ENCODE measurements at regions not wholly inside any gene's neighbourhood (a gene's known extent, or its start where the extent isn't known, plus 50 kb on each side); places are given as distances from the start of the nearest gene placed in this dataset.

- no peak overlapping the region; the same call in 1 of the 2 replicates for H2BK12ac ChIP-seq (ENCODE audit: low read depth, low read length)
- 89% methylated on average over 3 of the region's 3 CpGs; no CpG with 5 or more reads in 1 of the 2 experiments for WGBS, 2 experiments (ENCODE audit: extremely low coverage in 1 of 2, insufficient coverage in 1 of 2, insufficient read length in 1 of 2, insufficient replicate concordance in 2 of 2, low coverage in 1 of 2, low lambda C conversion rate in 2 of 2, missing lambda C conversion rate in 1 of 2)
- H3K36me3 ChIP-seq (ENCODE audit: control insufficient read depth in 2 of 4, insufficient read depth in 4 of 4, low read length in 3 of 4) = no peaks in the 10 kb centered on the region
- no peak overlapping the region for H2BK20ac ChIP-seq (ENCODE audit: low read length)
- H3K9me3 ChIP-seq (ENCODE audit: insufficient read depth in 2 of 2, low read depth in 1 of 2, low read length in 1 of 2) = no peaks in the 10 kb centered on the region
- H4K91ac ChIP-seq (replicated peaks; ENCODE audit: insufficient read length, low read length) = no peak overlapping the region
- H3K9ac ChIP-seq (replicated peaks in 1 of 4; ENCODE audit: extremely low read depth in 1 of 4, low read depth in 3 of 4, low read length in 3 of 4) = no peak overlapping the region
- H3K23ac ChIP-seq (ENCODE audit: insufficient read length) = no peak overlapping the region
- no peaks in the 10 kb centered on the region for H3K23me2 ChIP-seq (ENCODE audit: low read depth, low read length)
- H3K4ac ChIP-seq (replicated peaks; ENCODE audit: insufficient read length, low read depth, low read length) = no peak overlapping the region
- H3K56ac ChIP-seq (replicated peaks; ENCODE audit: insufficient read length, low read depth, low read length) = no peak overlapping the region
- no peak overlapping the region for H4K5ac ChIP-seq (ENCODE audit: insufficient read length, low read depth, low read length)
- H3K14ac ChIP-seq (ENCODE audit: insufficient read length) = no peak overlapping the region
- no peak overlapping the region for H2BK15ac ChIP-seq (ENCODE audit: low read length)
- DNase-seq (ENCODE audit: low read depth in 1 of 2, low spot score in 2 of 2) = no peak
- H4K8ac ChIP-seq (ENCODE audit: extremely low read depth, insufficient read depth, low read length) = no peak overlapping the region
- ChIA-PET CTCF (ENCODE audit: partially characterized antibody) (interaction anchor here (1.6 kb wide), 1 partner anchor 12 kb away, joined by 7 read pairs; no protein-coding TSS in a partner anchor), POLR2A (ENCODE audit: partially characterized antibody) (no interaction called here)
- no peaks in the 10 kb centered on the region for H3K79me1 ChIP-seq (ENCODE audit: low read depth, low read length)
- no peak overlapping the region for H2BK5ac ChIP-seq (ENCODE audit: low read depth, low read length)
- H3K4me2 ChIP-seq (ENCODE audit: insufficient read depth in 1 of 2, low read depth in 2 of 2, low read length in 2 of 2) = no peak overlapping the region
- H2AFZ ChIP-seq (ENCODE audit: low read length) = no peak overlapping the region
- no peak overlapping the region for H2AK5ac ChIP-seq (ENCODE audit: low read depth, low read length)
- no peak for TF ChIP-seq RFX5 (IDR thresholded peaks at IDR 0.05; ENCODE audit: borderline replicate concordance, low read depth, low read length)
- TF ChIP-seq ATF3 (IDR thresholded peaks at IDR 0.05; ENCODE audit: insufficient read depth, low read depth, low read length) = no peak
- no peak for TF ChIP-seq SAP30 (IDR thresholded peaks at IDR 0.05; ENCODE audit: insufficient read depth, insufficient replicate concordance, low read length)
- TF ChIP-seq CTBP2 (IDR thresholded peaks at IDR 0.05; ENCODE audit: borderline replicate concordance, insufficient read depth, insufficient read length, low read length) = no peak
- TF ChIP-seq SIN3A (conservative IDR thresholded peaks at IDR 0.05 in 1 of 2, IDR thresholded peaks at IDR 0.05 in 1 of 2; ENCODE audit: low read depth in 1 of 2, low read length in 2 of 2) = no peak
- TF ChIP-seq CBX8 (IDR thresholded peaks at IDR 0.05; ENCODE audit: borderline replicate concordance, low read depth, low read length) = no peak
- TF ChIP-seq TBP (IDR thresholded peaks at IDR 0.05; ENCODE audit: low read depth, low read length) = no peak
- no peak for TF ChIP-seq SP4 (IDR thresholded peaks at IDR 0.05; ENCODE audit: low read length)
- no peak for TF ChIP-seq POLR2AphosphoS5 (IDR thresholded peaks at IDR 0.05; ENCODE audit: low read depth, low read length)
- no peak for TF ChIP-seq EZH2 (IDR thresholded peaks at IDR 0.05; ENCODE audit: low read depth, low read length, severe bottlenecking)
- no peak for TF ChIP-seq RBBP5 (IDR thresholded peaks at IDR 0.05; ENCODE audit: borderline replicate concordance, low read depth, low read length)
- no peak for TF ChIP-seq SUZ12 (IDR thresholded peaks at IDR 0.05; ENCODE audit: low read length)
- TF ChIP-seq GABPA (IDR thresholded peaks at IDR 0.05; ENCODE audit: borderline replicate concordance, insufficient read depth, low read length) = no peak
- TF ChIP-seq TEAD4 (IDR thresholded peaks at IDR 0.05; ENCODE audit: low read depth, low read length) = no peak
- H3K27me3 ChIP-seq (replicated peaks in 1 of 4; ENCODE audit: control insufficient read depth in 3 of 4, extremely low read depth in 1 of 4, insufficient read depth in 3 of 4, low read length in 3 of 4) = no peaks in the 10 kb centered on the region
- H2BK120ac ChIP-seq (replicated peaks; ENCODE audit: low read depth, low read length) = peak overlapping the region; percentile 13
- no peak overlapping the region for H3K18ac ChIP-seq (ENCODE audit: extremely low read depth, low read length)
- no peaks in the 10 kb centered on the region for H3K79me2 ChIP-seq (ENCODE audit: control insufficient read depth in 1 of 2, insufficient read depth in 2 of 2, low read length in 2 of 2)
- H3K4me1 ChIP-seq (replicated peaks in 1 of 4; ENCODE audit: control insufficient read depth in 3 of 4, insufficient read depth in 4 of 4, low read length in 3 of 4) = no peaks in the 10 kb centered on the region
- no peak for FAIRE-seq
- no peak overlapping the region for H3K27ac ChIP-seq (ENCODE audit: low read depth, low read length)
- no peak overlapping the region for H3K4me3 ChIP-seq (ENCODE audit: extremely low read depth in 1 of 4, insufficient read depth in 2 of 4, low read depth in 3 of 4, low read length in 4 of 4)
- H4K20me1 ChIP-seq (replicated peaks in 1 of 2; ENCODE audit: control insufficient read depth in 1 of 2, insufficient read depth in 2 of 2, low read length in 2 of 2) = no peaks in the 10 kb centered on the region
Measured at GRCh38 chr5:29230591-29230990, 1962.9 kb upstream of the CDH6 start.

Data from H1 (cell line).